Adrenal gland (tissue), 5 donors: ENCODE measurements at regions not wholly inside any gene's neighbourhood (a gene's known extent, or its start where the extent isn't known, plus 50 kb on each side); places are given as distances from the start of the nearest gene placed in this dataset.

Experiments
- CTCF ChIP-seq, 6 experiments: fragments of 450-650 bp in 4 of 6; fragments of 200-600 bp in 2 of 6; sonication (generic) in 1 of 6; IDR thresholded peaks; 1 replicate in 5 of 6; 2 replicates in 1 of 6; pipeline versions ENCODE4 v1.5.1 to v1.8.0; 2016 to 2021; ENCODE audit warnings: antibody characterized with exemption in 6 of 6, mild to moderate bottlenecking in 2 of 6, moderate library complexity in 1 of 6
- POLR2A ChIP-seq, 2 donors: fragments of 450-650 bp; IDR thresholded peaks; one replicate each; pipeline ENCODE4 v1.6.1; 2017; ENCODE audit warnings: antibody characterized with exemption in 2 of 2, mild to moderate bottlenecking in 2 of 2, moderate library complexity in 1 of 2
- donor health status: DM: no; HTN: no; CAD: no.

- TF ChIP-seq CTCF (IDR thresholded peaks at IDR 0.05) (no peak), POLR2A (IDR thresholded peaks at IDR 0.05) (no peak)
These were observed 77.9 kb upstream of the FHIP2A start for GRCh38 chr10:114743521-114744231.
